HepG2 (cell line): ENCODE measurements at regions not wholly inside any gene's neighbourhood (a gene's known extent, or its start where the extent isn't known, plus 50 kb on each side); places are given as distances from the start of the nearest gene placed in this dataset.

Experiments
- ATAC-seq: fragments of 200-7000 bp; cut with Tn5 transposase; 3 replicates; pipeline ENCODE4 v1.9.1; 2020; ENCODE audit warnings: mild to moderate bottlenecking, moderate library complexity
- BruUV-seq: library from RNA; stranded (reverse); fragments of 400-500 nt; replicated peaks from 2 replicates; lab custom pipeline; 2021; lab: Mats Ljungman, UMichigan
- CTCF ChIA-PET: fragments of 300-600 bp; formaldehyde crosslinking; extraction: SDS; loops from one replicate; lab custom pipeline; 2021; ENCODE audit warnings: low total read pairs, inconsistent platforms, low intra/inter-chr PET ratio; lab: Yijun Ruan, JAX
- POLR2A ChIA-PET: fragments of 350-600 bp; sonication (Branson Sonifier 250); formaldehyde crosslinking; loops from one replicate; lab custom pipeline; 2020; ENCODE audit warnings: antibody characterized with exemption, inconsistent platforms; lab: Yijun Ruan, JAX
- DNase-seq: peaks from one replicate; pipeline ENCODE4 v3.0.0-alpha.2; 2015; ENCODE audit warnings: low spot score
- FAIRE-seq: peaks from 3 replicates; lab custom pipeline; 2011; peaks lifted over from hg19 to GRCh38; lab: Jason Lieb, UNC
- H2AFZ ChIP-seq: one replicate; pipeline ENCODE4 v1.6.1; 2011; ENCODE audit warnings: low read length, inconsistent platforms
- H3K27ac ChIP-seq: fragments of 300-600 bp; 3 replicates; pipeline ENCODE4 v1.8.0; 2011; ENCODE audit warnings: mixed run types, mild to moderate bottlenecking, mixed read lengths, low read length, inconsistent platforms; ENCODE audit not compliant: insufficient read depth; ENCODE audit errors: extremely low read length
- H3K27me3 ChIP-seq, 2 experiments: fragments of 200-600 bp in 1 of 2; 2 replicates in 1 of 2; 3 replicates in 1 of 2; pipeline versions ENCODE4 v1.6.0 to v1.8.0; 2011; ENCODE audit warnings: low read length in 2 of 2, mild to moderate bottlenecking in 2 of 2, moderate library complexity in 2 of 2, inconsistent platforms in 1 of 2; ENCODE audit not compliant: insufficient read depth in 2 of 2, control insufficient read depth in 1 of 2
- H3K36me3 ChIP-seq, 2 experiments: fragments of 200-600 bp in 1 of 2; replicated peaks in 1 of 2; 2 replicates in 1 of 2; 3 replicates in 1 of 2; pipeline versions ENCODE4 v1.5.1 to v1.8.0; 2011; ENCODE audit warnings: low read length in 2 of 2, inconsistent platforms in 1 of 2; ENCODE audit not compliant: insufficient read depth in 2 of 2, control insufficient read depth in 1 of 2
- H3K4me1 ChIP-seq: 2 replicates; pipeline ENCODE4 v1.5.1; 2012; ENCODE audit warnings: low read length, inconsistent platforms; ENCODE audit not compliant: insufficient read depth
- H3K4me2 ChIP-seq: 2 replicates; pipeline ENCODE4 v1.6.0; 2011; ENCODE audit warnings: low read depth, low read length, inconsistent platforms
- H3K4me3 ChIP-seq, 3 experiments: fragments of 200-600 bp in 1 of 3; sonication (generic), shearing (Covaris generic) in 1 of 3; replicated peaks in 1 of 3; 2 replicates each; pipeline ENCODE4 v1.5.1; 2011 to 2016; ENCODE audit warnings: low read length in 3 of 3, inconsistent platforms in 2 of 3, low read depth in 2 of 3, mild to moderate bottlenecking in 2 of 3, control low read depth in 1 of 3, mixed read lengths in 1 of 3; ENCODE audit not compliant: insufficient read depth in 1 of 3
- H3K79me2 ChIP-seq: one replicate; pipeline ENCODE4 v1.6.1; 2011; ENCODE audit warnings: low read length, inconsistent platforms; ENCODE audit not compliant: insufficient read depth
- H3K9ac ChIP-seq: 2 replicates; pipeline ENCODE4 v1.6.0; 2011; ENCODE audit warnings: mild to moderate bottlenecking, low read depth, low read length, inconsistent platforms; ENCODE audit not compliant: insufficient read depth
- H3K9me3 ChIP-seq: 2 replicates; pipeline ENCODE4 v1.5.1; 2012; ENCODE audit warnings: mild to moderate bottlenecking, low read length
- H4K20me1 ChIP-seq: 2 replicates; pipeline ENCODE4 v1.6.0; 2011; ENCODE audit warnings: inconsistent platforms, mild to moderate bottlenecking, low read length, moderate library complexity; ENCODE audit not compliant: insufficient read depth
- HDAC2 ChIP-seq: sonication (generic); formaldehyde crosslinking; IDR thresholded peaks from 2 replicates; pipeline ENCODE4 v1.4.0; 2020; ENCODE audit warnings: missing genetic modification reagents
- MEIS2 ChIP-seq: sonication (generic); formaldehyde crosslinking; IDR thresholded peaks from 2 replicates; pipeline ENCODE4 v1.9.0; 2021; ENCODE audit warnings: mild to moderate bottlenecking, missing genetic modification reagents
- PTBP1 ChIP-seq: fragments of 200-400 bp; formaldehyde crosslinking; IDR thresholded peaks from 2 replicates; pipeline ENCODE4 v1.6.1; 2018; ENCODE audit warnings: low read length, low read depth; ENCODE audit not compliant: poor library complexity, severe bottlenecking
- SMAD9 ChIP-seq: sonication (generic); formaldehyde crosslinking; IDR thresholded peaks from 2 replicates; pipeline ENCODE4 v1.5.1; 2020; ENCODE audit warnings: mild to moderate bottlenecking, missing genetic modification reagents
- SRF ChIP-seq: IDR thresholded peaks from 2 replicates; pipeline ENCODE4 v1.6.1; 2011; ENCODE audit warnings: mild to moderate bottlenecking, low read depth, low read length, moderate library complexity
- ZBTB38 ChIP-seq: sonication (generic); formaldehyde crosslinking; IDR thresholded peaks from 2 replicates; pipeline ENCODE4 v1.5.1; 2020; ENCODE audit warnings: mild to moderate bottlenecking, missing genetic modification reagents
- ZFAT ChIP-seq: sonication (generic); formaldehyde crosslinking; conservative IDR thresholded peaks from 2 replicates; pipeline ENCODE4 v1.8.1; 2023; ENCODE audit warnings: missing genetic modification reagents, inconsistent platforms
- ZNF335 ChIP-seq: sonication (generic); formaldehyde crosslinking; IDR thresholded peaks from 2 replicates; pipeline ENCODE4 v1.4.0; 2020; ENCODE audit warnings: missing genetic modification reagents
- ZNF556 ChIP-seq: sonication (generic); formaldehyde crosslinking; IDR thresholded peaks from 2 replicates; pipeline ENCODE4 v1.4.0; 2020; ENCODE audit warnings: mild to moderate bottlenecking, missing genetic modification reagents, borderline replicate concordance
- whole genome bisulfite sequencing: methylation state at CpG from one replicate; pipeline ENCODE4 v1.1.6; 2017; ENCODE audit warnings: low lambda C conversion rate; 5-methylcytosine and 5-hydroxymethylcytosine counted together
- in situ Hi-C: cut with HindIII; loops from 2 replicates; pipeline ENCODE4 v1.10.0; 2017; ENCODE audit warnings: low pct_unique_long_range_greater_than_20kb; ENCODE audit not compliant: extremely low pct_ligation_motif_present
- intact Hi-C: fragments of 100-400 bp; cut with micrococcal nuclease; formaldehyde crosslinking; loops from one replicate; pipeline ENCODE4 v1.10.0; 2022; ENCODE audit not compliant: unreplicated experiment
- TF ChIP-seq, protein P1 (sequence below): sonication (generic); formaldehyde crosslinking; IDR thresholded peaks from 2 replicates; pipeline ENCODE4 v1.4.0; 2020; ENCODE audit warnings: low read depth, mild to moderate bottlenecking, missing genetic modification reagents
- TF ChIP-seq, protein P2 (sequence below): sonication (generic); formaldehyde crosslinking; IDR thresholded peaks from 2 replicates; pipeline ENCODE4 v1.4.0; 2020; ENCODE audit warnings: low read depth, mild to moderate bottlenecking, missing genetic modification reagents
- TF ChIP-seq, protein P3 (sequence below): sonication (generic); formaldehyde crosslinking; IDR thresholded peaks from 2 replicates; pipeline ENCODE4 v1.4.0; 2020; ENCODE audit warnings: missing genetic modification reagents, borderline replicate concordance
- TF ChIP-seq, protein P4 (sequence below): sonication (generic); formaldehyde crosslinking; IDR thresholded peaks from 2 replicates; pipeline ENCODE4 v1.8.0; 2022; ENCODE audit warnings: missing genetic modification reagents, mild to moderate bottlenecking, borderline replicate concordance
- TF ChIP-seq, protein P5 (sequence below): sonication (generic); formaldehyde crosslinking; conservative IDR thresholded peaks from 2 replicates; pipeline ENCODE4 v1.8.0; 2022; ENCODE audit warnings: missing genetic modification reagents
- TF ChIP-seq, protein P6 (sequence below): sonication (generic); formaldehyde crosslinking; IDR thresholded peaks from 2 replicates; pipeline ENCODE4 v1.4.0; 2020; ENCODE audit warnings: mild to moderate bottlenecking, missing genetic modification reagents

DNA sequence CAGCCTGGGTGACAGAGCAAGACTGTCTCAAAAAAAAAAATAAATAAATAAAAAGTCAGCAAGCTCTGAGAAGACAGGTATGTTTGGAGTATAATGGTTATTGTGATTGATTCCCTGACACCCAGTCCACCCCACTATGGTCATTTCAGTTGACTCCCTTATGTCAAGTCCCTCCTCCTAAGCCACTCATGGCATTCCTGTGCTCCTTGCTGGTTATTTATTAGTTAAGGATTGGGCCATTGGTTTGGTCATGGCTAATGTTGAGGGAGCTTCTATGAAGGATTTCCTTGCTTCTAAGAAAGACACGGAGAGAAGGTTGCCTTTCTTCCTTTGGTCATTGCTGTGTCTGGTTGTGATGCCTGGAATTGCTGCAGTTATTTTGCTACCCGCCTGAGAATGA, 140.1 kb downstream of the UCHL1 start:
- no peak overlapping the region for H3K4me2 ChIP-seq
- CTCF ChIA-PET: no interaction called here
- in situ Hi-C loops: no loop called here
- no peak for TF ChIP-seq SMAD9
- no peak for TF ChIP-seq ZNF335 (CRISPR knock-in tag)
- TF ChIP-seq, protein P1, sequence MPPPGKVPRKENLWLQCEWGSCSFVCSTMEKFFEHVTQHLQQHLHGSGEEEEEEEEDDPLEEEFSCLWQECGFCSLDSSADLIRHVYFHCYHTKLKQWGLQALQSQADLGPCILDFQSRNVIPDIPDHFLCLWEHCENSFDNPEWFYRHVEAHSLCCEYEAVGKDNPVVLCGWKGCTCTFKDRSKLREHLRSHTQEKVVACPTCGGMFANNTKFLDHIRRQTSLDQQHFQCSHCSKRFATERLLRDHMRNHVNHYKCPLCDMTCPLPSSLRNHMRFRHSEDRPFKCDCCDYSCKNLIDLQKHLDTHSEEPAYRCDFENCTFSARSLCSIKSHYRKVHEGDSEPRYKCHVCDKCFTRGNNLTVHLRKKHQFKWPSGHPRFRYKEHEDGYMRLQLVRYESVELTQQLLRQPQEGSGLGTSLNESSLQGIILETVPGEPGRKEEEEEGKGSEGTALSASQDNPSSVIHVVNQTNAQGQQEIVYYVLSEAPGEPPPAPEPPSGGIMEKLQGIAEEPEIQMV (CRISPR knock-in tag): no peak
- TF ChIP-seq, protein P2, sequence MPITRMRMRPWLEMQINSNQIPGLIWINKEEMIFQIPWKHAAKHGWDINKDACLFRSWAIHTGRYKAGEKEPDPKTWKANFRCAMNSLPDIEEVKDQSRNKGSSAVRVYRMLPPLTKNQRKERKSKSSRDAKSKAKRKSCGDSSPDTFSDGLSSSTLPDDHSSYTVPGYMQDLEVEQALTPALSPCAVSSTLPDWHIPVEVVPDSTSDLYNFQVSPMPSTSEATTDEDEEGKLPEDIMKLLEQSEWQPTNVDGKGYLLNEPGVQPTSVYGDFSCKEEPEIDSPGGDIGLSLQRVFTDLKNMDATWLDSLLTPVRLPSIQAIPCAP (CRISPR knock-in tag): no peak
- TF ChIP-seq PTBP1: no peak
- no peak for TF ChIP-seq ZFAT (CRISPR knock-in tag)
- TF ChIP-seq, protein P3, sequence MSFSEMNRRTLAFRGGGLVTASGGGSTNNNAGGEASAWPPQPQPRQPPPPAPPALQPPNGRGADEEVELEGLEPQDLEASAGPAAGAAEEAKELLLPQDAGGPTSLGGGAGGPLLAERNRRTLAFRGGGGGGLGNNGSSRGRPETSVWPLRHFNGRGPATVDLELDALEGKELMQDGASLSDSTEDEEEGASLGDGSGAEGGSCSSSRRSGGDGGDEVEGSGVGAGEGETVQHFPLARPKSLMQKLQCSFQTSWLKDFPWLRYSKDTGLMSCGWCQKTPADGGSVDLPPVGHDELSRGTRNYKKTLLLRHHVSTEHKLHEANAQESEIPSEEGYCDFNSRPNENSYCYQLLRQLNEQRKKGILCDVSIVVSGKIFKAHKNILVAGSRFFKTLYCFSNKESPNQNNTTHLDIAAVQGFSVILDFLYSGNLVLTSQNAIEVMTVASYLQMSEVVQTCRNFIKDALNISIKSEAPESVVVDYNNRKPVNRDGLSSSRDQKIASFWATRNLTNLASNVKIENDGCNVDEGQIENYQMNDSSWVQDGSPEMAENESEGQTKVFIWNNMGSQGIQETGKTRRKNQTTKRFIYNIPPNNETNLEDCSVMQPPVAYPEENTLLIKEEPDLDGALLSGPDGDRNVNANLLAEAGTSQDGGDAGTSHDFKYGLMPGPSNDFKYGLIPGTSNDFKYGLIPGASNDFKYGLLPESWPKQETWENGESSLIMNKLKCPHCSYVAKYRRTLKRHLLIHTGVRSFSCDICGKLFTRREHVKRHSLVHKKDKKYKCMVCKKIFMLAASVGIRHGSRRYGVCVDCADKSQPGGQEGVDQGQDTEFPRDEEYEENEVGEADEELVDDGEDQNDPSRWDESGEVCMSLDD (CRISPR knock-in tag): no peak
- TF ChIP-seq SRF: no peak
- TF ChIP-seq MEIS2 (CRISPR knock-in tag): no peak
- TF ChIP-seq, protein P4, sequence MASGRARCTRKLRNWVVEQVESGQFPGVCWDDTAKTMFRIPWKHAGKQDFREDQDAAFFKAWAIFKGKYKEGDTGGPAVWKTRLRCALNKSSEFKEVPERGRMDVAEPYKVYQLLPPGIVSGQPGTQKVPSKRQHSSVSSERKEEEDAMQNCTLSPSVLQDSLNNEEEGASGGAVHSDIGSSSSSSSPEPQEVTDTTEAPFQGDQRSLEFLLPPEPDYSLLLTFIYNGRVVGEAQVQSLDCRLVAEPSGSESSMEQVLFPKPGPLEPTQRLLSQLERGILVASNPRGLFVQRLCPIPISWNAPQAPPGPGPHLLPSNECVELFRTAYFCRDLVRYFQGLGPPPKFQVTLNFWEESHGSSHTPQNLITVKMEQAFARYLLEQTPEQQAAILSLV (CRISPR knock-in tag): no peak
- TF ChIP-seq, protein P5, sequence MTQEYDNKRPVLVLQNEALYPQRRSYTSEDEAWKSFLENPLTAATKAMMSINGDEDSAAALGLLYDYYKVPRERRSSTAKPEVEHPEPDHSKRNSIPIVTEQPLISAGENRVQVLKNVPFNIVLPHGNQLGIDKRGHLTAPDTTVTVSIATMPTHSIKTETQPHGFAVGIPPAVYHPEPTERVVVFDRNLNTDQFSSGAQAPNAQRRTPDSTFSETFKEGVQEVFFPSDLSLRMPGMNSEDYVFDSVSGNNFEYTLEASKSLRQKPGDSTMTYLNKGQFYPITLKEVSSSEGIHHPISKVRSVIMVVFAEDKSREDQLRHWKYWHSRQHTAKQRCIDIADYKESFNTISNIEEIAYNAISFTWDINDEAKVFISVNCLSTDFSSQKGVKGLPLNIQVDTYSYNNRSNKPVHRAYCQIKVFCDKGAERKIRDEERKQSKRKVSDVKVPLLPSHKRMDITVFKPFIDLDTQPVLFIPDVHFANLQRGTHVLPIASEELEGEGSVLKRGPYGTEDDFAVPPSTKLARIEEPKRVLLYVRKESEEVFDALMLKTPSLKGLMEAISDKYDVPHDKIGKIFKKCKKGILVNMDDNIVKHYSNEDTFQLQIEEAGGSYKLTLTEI (CRISPR knock-in tag): no peak
- TF ChIP-seq ZBTB38 (CRISPR knock-in tag): no peak
- TF ChIP-seq, protein P6, sequence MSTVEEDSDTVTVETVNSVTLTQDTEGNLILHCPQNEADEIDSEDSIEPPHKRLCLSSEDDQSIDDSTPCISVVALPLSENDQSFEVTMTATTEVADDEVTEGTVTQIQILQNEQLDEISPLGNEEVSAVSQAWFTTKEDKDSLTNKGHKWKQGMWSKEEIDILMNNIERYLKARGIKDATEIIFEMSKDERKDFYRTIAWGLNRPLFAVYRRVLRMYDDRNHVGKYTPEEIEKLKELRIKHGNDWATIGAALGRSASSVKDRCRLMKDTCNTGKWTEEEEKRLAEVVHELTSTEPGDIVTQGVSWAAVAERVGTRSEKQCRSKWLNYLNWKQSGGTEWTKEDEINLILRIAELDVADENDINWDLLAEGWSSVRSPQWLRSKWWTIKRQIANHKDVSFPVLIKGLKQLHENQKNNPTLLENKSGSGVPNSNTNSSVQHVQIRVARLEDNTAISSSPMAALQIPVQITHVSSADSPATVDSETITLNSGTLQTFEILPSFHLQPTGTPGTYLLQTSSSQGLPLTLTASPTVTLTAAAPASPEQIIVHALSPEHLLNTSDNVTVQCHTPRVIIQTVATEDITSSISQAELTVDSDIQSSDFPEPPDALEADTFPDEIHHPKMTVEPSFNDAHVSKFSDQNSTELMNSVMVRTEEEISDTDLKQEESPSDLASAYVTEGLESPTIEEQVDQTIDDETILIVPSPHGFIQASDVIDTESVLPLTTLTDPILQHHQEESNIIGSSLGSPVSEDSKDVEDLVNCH (CRISPR knock-in tag): no peak
- no peak for TF ChIP-seq ZNF556 (CRISPR knock-in tag)
- no peak for TF ChIP-seq HDAC2 (CRISPR knock-in tag)

More for the DNA sequence above, 140.1 kb downstream of the UCHL1 start:
- H4K20me1 ChIP-seq: no peaks in the 10 kb centered on the region
- no peaks in the 10 kb centered on the region for H3K4me1 ChIP-seq
- H3K79me2 ChIP-seq: no peaks in the 10 kb centered on the region
- H3K27me3 ChIP-seq: peaks cover 0 to 4% of the 10 kb centered on the region in 2 experiments; a peak in 1 of 5 replicates
- H2AFZ ChIP-seq: no peak overlapping the region
- H3K36me3 ChIP-seq: no peaks in the 10 kb centered on the region
- intact Hi-C loops: no loop called here
- FAIRE-seq (no peak), DNase-seq (no peak), ATAC-seq (no peak)
- BruUV-seq: no TSS peak
- H3K27ac ChIP-seq: no peak overlapping the region
- H3K9me3 ChIP-seq: no peaks in the 10 kb centered on the region
- 0% methylated on average over 2 of the region's 2 CpGs for WGBS
- POLR2A ChIA-PET: no interaction called here
- no peak overlapping the region for H3K4me3 ChIP-seq
- no peak overlapping the region for H3K9ac ChIP-seq
